Urothelium cell line (cell line): ENCODE measurements at regions not wholly inside any gene's neighbourhood (a gene's known extent, or its start where the extent isn't known, plus 50 kb on each side); places are given as distances from the start of the nearest gene placed in this dataset.

Experiments used
- DNase-seq: peaks from one replicate; pipeline ENCODE4 v3.0.0; 2011; ENCODE audit warnings: low spot score, mixed read lengths
- FAIRE-seq: peaks from 2 replicates; lab custom pipeline; 2011; peaks lifted over from hg19 to GRCh38; lab: Jason Lieb, UNC

DNA sequence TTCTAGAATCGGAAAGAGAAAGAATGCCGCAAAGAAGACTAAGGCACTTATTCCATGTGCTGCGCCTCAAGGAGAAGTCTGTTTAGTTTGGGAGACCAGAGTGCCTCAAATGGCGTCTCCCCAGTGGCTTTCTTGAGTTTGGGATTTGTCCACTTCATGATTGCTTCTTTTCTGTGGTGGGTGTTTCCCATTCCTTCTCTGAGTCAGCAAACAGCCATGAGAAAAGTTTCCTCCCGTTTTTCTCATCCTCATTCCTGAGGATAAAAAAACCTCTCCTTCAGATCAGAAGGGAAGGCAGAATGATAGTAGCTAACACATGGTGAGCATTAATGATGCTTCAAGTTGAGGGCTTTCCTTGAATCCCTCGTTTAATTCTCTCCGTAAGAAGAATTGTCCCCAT lies 275.9 kb upstream of the WWC1 start:
- no peak for FAIRE-seq
- DNase-seq, result no peak

DNA sequence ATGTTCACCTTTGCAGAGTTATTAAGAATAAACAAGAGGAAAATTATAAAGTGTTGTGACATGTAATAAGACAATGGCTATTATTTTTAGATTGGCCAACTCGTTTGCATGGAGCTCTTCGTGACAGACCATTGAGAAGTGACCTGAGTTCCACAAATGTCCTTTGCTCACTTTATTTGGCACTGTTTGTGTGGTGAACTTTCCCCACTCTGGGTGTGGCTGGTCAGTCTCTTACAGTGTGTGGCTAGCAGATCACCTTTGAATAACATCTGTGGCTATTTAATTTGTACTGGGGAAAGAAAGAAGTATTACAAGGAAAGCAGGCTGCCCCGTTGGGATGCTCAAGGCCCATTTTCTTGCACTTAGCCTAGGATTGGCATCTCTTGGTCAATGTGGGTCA lies 274.1 kb upstream of the WWC1 start:
- FAIRE-seq (no peak), DNase-seq (no peak)

DNA sequence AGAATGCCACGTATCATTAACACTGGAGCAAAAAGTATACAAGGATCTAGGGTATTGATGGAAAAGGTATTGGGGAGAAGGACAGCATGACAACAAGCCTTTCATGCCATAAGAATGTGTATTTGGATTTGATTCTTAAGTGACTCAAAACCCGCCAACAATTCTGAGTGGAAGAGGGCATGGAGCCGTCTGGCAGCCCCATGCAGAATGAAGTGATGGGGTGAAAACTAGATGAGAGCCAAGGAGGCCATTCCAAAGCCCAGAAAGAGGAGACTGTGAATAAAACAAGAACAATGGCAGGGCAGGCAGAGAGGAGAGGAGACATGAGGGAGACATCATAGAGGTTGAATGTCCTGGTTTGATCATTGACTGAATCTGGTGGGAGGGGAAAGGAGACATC lies 272.3 kb upstream of the WWC1 start:
- FAIRE-seq, result no peak

DNA sequence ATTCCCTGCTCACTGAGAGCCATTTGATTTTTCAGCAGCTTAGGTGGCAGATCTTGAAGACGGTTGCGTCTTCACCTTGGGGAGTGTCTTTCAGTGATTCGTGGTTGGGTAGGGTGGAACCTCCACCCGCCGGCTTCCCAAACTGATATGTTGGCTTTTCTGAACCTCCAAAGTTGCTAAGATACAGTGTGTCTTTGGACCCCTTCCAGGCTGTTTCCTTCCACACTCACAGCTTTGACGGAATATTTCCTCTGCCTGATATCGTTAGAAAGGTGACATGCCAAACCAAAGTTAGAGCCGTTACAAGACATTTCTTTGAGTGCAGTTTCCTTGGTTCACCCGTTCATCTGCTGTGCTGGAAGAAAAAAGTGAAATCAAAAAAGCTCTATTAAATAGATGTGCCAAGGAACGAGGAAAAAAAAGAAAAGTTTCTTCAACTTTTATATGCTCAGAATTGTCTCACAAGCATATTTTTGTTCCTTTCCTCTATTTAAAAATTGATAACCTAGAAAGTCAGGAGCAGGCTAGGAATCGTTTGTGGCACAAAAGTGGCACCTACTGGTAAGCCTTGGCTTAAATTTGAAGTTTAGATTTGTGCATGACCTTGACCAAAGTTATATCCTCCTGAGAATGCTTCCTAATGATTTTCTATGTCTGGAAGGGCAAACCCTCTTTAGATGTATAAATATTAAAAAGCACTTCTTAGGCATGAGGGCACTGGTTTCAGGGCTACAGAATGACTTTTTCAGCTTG lies 270.7 kb upstream of the WWC1 start:
- FAIRE-seq (no peak), DNase-seq (no peak)

More for the DNA sequence above, 272.3 kb upstream of the WWC1 start:
- no peak for DNase-seq

DNA sequence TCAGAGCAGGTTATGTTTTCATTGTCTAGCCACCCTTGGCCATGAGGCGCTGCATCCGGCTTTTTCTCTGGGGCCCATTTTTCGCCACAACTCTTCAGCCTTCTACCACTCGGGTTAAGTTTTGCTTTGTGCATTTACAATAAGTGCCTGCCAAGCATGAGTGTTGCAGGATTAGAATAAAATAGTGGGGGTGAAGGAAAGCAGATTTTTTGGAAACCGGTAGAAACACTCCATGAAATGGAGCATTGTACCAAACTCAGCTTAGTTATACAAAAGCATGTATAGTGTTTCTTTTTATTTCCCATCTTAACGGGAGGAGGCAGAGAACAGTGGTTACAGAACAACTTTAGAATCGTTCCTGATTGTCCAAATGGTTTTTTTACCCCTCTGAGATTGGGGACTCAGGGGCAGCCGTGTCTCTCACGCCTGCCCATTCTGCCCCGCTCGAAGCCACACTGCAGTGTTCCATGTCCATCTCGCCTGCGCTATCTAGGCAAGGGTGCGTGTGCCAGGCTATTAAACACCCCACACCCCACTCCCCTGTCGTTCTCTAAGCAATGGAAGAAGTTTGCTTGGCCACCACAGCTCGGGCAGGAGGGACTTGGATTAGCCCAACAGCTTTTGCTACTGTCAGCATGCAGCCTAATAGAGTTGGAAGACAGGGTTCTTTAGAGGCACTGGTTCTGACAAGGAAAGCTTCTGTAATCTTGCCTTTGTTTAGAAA lies 268.8 kb upstream of the WWC1 start:
- no peak for FAIRE-seq
- no peak for DNase-seq

DNA sequence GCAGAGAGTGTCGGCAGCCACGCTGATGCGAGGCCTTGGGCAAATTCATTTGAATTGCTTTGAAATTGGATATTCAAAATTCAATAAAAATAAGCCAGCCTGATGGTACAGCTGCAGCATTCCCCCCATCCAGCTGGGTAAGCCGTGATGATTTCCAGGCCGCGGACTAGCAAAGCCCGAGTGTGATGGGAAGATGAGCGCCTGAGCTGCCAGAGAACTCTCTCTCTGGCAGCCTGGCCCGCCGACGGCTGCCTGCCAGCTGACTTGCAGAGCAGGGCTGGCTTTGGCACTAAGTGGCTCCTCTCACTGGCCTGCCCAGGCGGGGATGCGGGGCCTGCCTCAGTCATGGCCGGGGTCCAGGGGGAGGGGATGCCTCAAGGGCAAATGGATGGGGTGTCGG lies 268.3 kb upstream of the WWC1 start:
- FAIRE-seq, result no peak
- no peak for DNase-seq

DNA sequence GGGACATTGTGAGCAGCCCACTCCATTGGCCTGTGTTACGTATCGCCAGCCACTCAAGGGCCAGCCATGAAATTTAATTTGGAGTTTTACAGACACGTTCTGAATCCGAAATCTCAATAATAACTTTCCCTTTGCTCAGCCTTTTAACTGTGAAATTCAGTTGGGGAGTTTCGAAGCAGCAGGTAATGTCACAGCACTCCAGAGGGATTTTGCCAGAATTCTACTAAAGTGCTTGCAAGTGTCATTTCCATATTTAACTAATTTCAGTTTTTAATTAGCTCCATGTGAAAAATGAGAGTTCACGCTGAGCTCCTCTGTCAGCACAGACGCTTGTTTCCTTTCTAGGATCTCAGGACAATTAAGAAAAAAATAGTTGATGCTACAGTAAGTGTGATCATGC lies 267.1 kb upstream of the WWC1 start:
- FAIRE-seq, result no peak

DNA sequence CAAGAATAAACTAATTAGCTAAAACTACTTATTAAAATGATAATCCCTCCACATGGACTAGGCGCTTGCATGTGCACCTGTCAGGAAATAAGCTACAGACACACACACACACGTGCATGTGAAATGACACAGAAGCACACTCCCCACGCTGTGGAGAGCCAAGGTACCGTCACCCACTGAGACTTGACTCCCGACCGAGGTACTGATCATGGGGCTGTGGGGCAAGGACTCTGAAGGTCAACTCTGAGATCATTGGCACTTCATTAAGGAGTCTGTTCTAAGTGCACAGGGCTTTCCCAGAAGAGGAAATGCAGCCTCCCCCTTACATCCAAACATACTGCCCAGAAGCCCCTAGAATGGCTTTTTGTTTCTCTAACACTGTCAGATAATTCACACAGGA lies 264.4 kb upstream of the WWC1 start:
- DNase-seq, result no peak
- no peak for FAIRE-seq

More for the DNA sequence above, 267.1 kb upstream of the WWC1 start:
- DNase-seq, result no peak

DNA sequence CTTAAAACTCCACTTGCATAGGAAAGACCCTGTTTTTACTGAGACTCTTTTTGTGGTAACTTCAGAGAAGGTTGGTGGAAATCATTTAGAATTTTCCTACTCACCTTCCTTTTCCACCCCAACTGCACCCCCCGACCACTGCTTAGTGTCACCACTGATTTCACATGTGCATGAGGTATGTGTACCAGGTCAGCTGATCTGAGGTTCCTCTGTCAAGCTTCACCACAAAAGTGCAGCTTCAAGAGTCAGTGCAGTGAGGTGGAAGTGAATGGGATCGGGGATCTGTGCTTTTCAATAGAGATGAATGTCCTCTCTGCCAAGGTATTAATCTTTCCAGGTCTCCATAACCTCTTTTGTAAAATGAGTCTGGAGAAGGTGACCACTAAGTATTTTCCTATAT lies 260.5 kb upstream of the WWC1 start:
- no peak for DNase-seq
- no peak for FAIRE-seq

DNA sequence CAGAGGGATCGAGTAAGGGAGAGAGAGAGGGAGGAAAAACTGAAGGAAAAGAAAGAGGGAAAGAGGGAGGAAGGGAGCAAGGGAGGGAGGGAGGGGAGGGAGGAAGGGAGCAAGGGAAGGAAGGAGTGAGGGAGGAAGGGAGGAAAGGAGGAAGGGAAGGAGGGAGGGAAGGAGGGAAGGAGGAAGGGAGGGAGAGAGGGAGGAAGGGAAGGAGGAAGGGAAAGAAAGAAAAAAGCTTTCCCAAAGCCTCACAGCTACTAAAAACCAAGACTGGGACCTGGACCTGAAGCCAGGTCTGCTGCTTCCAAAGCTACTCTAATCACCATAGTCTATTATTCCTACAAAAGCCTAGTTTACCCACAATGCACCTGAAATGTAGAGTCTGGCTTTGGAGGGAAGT lies 259.8 kb upstream of the WWC1 start:
- FAIRE-seq (no peak), DNase-seq (no peak)

DNA sequence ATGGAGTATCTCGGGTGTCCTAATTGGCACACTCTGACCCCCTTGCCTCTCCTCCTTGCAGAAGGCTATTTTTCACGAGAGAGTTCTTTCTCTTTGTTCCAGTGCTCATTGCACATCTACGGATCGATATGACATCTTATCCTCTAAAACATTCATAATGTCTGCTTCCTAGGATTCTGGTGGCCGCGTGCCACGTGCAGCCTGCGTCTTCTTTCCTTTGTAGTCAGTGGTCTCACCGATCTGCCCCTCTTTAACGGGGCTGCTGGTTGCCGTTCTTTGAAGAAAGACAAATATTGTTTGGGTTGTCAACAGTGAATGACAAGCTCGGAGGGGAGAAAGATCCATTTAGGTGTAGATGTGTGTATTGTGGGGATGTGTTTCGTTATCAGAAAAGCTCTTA lies 252.4 kb upstream of the WWC1 start:
- DNase-seq (no peak), FAIRE-seq (no peak)

DNA sequence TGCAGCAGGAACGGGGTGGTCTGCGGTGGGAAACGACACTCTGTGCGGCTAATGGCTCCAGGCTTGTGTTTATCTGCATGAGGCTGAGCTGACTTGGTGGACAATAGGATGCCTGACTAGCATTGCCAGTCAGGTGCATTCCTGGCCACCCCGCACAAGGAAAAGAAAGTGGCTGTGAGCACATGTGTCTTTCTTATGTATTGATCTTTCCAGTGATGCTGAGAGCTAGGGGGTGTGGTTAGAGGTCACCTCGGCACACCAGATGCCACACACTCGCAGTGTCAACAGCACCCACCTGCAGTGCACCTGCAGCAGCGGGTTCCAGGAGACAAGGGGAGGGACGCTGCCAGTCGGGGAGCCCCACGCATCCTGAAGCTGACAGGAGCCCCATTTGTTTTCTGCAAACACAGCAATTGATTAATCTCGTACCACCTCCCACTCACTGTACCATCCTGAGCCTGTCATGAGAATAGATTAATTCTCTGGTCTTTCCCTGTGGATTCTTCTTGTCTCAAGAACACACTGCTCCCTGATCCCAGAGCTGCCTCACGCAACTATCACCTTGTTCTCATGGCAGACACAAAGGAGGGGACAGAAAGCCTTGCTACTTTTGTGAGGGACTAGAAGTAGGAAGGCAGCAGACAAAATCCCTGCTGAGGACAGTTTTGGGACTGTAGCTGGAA lies 251.7 kb upstream of the WWC1 start:
- FAIRE-seq, result peak; percentile 5
- DNase-seq, result no peak

DNA sequence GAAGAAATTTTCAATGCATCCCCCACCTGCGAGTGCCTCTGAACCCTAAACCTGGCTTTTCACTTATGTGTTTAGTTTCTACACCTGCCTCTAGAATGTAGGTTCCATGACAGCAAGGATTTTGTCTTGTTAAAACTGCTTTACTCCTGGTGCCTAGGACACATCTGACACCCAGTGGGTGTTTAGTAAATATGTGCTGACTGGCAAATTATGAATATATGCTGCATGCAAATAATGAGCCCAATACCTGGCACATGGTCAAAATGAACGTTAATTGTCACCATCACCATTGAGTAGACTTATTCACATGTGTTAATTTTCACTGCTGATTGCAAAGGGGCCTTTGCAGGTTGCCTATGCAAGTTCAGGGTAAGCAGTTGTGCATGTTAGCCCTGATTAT lies 249.9 kb upstream of the WWC1 start:
- FAIRE-seq (no peak), DNase-seq (no peak)

DNA sequence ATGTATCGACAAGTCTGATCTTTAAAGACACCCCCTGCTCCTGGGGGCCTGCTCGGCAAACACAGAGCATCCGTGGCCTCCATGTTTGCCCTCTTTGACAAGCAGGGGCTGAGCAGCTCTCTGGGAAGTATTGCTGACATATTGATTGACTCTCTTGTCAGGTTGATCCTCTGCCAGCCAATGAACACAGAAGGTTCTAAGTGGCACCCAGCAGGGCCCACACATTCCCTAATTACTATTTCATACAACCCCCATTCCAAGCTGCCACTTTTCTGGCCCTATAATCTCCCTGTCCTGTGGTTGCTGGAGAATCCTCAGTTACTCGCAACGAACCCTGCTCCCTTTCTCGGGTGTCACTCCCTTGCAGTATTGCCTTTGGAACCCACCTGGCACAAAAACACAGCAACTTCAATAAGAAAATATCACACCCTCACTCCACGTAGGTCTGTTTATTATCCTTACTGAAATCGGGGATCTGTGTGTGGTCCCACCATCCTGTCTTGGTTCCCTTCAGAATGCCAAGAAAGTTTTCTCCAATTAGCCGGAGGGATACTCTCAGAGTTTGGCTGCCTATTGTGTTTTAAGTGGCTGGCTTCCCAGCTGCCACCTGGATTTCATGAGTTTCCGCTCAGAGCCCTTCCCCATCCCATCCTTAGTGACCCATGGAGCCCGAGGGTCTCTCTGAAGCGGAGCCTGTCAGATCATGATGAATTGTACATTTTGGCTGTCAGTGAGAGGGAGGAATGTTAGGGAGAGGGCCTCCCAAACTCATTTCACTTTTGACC lies 249.0 kb upstream of the WWC1 start:
- no peak for FAIRE-seq

DNA sequence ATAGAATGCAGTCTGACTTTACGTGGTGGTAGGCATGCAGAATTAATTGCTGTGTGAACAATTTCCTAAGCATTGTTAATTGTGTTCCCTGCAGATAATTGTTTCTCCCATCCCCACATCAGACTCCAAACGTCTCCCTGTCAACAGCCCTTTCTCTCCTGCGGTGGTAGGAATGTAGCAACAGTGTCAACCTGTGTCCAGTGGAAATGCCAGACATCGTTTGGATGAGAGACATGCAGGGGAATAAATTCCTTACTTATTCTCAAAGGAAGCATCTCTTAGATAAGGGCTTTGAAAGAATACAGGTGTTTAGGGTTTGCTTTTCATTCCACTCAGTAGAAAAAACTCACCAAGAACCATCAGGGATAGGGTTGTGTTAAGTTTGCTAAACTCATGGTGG lies 245.3 kb upstream of the WWC1 start:
- no peak for FAIRE-seq
- DNase-seq, result no peak

More for the DNA sequence above, 249.0 kb upstream of the WWC1 start:
- no peak for DNase-seq

DNA sequence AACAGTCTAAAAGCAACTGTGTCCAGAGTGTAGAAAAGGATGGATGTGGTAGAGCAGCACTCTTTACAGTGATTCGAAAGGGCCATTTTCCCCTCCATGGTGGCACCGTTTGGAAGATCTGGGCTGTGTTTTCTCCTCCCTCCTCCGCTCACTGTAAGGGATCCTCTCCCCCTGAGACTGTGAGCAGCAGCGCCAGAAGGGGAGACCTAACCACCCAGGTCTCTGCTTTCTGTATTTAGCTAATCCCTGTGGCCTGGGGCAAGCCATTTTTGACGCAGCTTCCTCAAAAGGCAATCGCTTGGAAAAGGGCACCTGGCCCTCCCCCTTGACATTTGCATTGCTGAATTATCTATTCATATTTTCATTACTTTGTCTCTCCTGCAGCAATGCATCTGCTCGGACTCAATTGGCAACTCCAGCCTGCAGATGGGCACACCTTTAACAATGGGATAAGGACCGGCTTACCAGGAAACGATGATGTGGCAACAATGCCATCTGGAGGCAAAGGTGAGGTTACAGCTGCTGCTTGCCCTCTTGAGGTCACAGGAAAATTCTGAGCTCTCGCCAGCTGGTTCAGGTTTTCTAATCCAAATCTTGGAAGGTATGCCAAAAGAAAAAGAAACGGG lies 244.3 kb upstream of the WWC1 start:
- DNase-seq, result peak; percentile 56
- FAIRE-seq, result peak; percentile 66

DNA sequence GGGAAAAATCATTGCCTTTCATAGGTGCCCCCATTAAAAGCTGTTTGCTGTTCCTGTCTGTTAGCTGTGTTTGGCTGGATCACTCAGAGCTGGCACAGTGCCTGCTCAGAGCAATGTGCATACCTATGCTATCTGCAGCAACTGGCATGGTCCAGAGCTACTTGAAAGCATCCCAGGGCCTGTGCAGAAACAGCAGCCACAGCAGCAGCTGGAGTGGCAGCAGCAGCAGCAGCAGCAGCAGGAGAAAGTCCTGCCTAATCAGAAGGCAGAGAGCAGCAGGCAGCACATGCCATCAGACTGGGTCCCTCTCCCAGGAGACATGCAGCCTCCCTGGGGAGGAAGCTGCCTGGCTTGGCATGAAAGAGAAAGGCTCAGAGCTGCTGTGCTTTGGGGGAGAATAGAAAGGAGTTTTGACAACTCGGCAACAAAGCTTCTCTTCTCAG lies 243.8 kb upstream of the WWC1 start:
- FAIRE-seq (peak; percentile 5), DNase-seq (no peak)

DNA sequence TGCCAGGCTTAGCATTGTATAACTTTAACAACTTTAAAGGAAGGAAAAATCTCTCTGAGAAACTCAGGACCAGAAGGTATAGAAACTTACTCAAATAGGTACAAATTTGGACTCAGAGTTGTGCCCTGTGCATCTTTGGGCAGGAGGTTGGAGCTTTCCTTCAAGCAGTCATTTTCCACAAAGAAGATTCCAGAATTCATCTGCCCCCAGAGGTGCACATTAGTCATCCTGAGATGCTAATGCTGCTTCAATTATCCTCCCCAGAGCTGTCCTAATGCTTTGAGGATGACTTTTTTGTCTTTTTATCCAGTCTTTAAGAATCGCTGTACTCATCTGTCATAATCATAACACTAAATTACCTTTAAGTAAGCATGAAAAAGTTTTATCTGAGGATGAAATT lies 243.0 kb upstream of the WWC1 start:
- DNase-seq (no peak), FAIRE-seq (no peak)

DNA sequence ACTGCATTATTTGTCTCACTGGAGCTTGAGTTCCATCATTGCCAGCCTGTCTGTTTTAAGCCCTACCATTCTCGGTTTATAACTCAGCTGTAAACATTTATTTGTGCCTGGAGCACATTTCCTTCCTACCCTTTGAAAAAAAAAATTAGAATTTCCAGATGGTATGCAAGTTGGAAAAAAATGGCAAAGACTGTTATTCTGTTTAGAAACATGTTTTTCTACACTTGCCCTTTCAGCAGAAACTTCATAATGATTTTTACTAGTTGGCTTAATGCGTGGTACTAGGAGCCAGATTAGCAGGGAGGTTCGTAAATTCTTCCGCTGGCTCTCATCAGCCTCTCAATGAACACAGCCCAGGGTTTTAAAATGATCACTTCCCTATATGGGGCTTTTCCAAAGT lies 238.8 kb upstream of the WWC1 start:
- FAIRE-seq, result no peak

DNA sequence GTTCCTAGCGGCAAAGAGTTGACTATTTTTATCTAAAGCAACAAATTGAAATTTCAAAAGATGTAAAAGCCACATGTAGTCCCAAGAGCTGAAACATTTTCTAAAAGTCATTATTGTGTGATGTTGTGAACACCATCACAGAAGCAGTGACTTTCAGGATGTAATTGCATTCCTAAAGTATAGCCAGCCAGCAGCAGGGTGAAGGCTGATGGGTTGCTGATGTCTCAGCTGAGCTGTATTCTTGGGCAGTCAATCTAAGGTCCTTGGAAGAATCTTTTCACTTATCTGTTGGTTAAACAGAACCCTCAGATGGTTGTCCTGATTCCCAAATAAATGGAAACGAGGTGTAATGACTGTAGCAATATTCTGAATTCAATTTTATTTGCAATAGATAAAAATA lies 237.4 kb upstream of the WWC1 start:
- DNase-seq (no peak), FAIRE-seq (no peak)

More for the DNA sequence above, 238.8 kb upstream of the WWC1 start:
- no peak for DNase-seq
